ENCODE measurements at regions not wholly inside any gene's neighbourhood (a gene's known extent, or its start where the extent isn't known, plus 50 kb on each side); places are given as distances from the start of the nearest gene placed in this dataset.
"Not testable (repeated sequence)": the region's sequence is repeated elsewhere in the genome, so short reads cannot be mapped to it uniquely, and the experiment has no call there.

GRCh38 chr14:52182853-52183252 lies 84.6 kb upstream of the PTGDR start:
- Histone ChIP-seq H3K27ac (no peak overlapping the region), H3K36me3 (no peaks in the 10 kb centered on the region), H3K4me1 (no peaks in the 10 kb centered on the region), H3K4me3 (no peak overlapping the region), H3K27me3 (no peaks in the 10 kb centered on the region), H3K9me3 (peaks cover 0 to 6% (median 0%) of the 10 kb centered on the region in 4 donors)
- ATAC-seq (ENCODE audit: low FRiP score in 2 of 2) (no peak), DNase-seq (no peak)
- WGBS, 2 donors = 60 to 72% methylated on average over 2 of the region's 2 CpGs
- no peak for TF ChIP-seq EP300 (IDR thresholded peaks at IDR 0.05)
- TF ChIP-seq, protein P1, sequence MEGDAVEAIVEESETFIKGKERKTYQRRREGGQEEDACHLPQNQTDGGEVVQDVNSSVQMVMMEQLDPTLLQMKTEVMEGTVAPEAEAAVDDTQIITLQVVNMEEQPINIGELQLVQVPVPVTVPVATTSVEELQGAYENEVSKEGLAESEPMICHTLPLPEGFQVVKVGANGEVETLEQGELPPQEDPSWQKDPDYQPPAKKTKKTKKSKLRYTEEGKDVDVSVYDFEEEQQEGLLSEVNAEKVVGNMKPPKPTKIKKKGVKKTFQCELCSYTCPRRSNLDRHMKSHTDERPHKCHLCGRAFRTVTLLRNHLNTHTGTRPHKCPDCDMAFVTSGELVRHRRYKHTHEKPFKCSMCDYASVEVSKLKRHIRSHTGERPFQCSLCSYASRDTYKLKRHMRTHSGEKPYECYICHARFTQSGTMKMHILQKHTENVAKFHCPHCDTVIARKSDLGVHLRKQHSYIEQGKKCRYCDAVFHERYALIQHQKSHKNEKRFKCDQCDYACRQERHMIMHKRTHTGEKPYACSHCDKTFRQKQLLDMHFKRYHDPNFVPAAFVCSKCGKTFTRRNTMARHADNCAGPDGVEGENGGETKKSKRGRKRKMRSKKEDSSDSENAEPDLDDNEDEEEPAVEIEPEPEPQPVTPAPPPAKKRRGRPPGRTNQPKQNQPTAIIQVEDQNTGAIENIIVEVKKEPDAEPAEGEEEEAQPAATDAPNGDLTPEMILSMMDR (IDR thresholded peaks at IDR 0.05) = no peak
- TF ChIP-seq POLR2AphosphoS5 (IDR thresholded peaks at IDR 0.05) = no peak
- TF ChIP-seq POLR2A (IDR thresholded peaks at IDR 0.05) = no peak

DNA sequence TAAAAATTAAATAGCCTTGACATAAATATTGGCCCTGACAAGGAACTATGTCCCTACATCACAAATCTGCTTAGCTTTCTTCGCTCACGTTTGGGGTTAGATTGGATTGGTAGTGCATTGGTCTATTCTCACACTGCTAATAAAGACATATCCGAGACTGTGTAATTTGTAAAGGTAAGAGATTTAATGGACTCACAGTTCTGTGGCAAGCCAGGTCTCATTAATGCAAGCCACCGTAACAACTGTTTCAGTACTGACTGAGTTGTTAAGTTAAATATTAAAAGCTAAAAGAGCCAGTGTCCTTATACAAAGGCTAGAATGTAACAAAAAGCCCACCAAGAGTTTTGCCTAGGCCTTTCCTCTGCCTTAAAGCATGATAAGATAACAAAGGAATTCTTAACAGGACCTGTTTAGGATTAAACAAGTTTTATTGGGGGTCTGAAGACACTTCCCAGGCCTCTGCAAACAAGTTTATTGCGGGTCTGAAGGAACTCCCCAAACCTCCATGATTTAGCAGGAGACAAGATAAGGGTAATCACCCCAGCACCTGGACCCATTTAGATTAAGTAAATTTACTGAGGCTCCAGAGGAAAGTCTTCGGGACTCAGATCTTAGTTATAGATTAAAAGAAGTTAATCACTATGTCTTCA lies 88.2 kb upstream of the PTGDR start:
- no peak overlapping the region for H3K4me3 ChIP-seq
- no peaks in the 10 kb centered on the region for H3K4me1 ChIP-seq
- ATAC-seq (ENCODE audit: low FRiP score in 2 of 2) (no peak), DNase-seq (no peak)
- TF ChIP-seq, protein P1 (IDR thresholded peaks at IDR 0.05) = no peak
- TF ChIP-seq EP300 (IDR thresholded peaks at IDR 0.05) (no peak), POLR2AphosphoS5 (IDR thresholded peaks at IDR 0.05) (no peak), POLR2A (IDR thresholded peaks at IDR 0.05) (no peak)
- WGBS, 2 donors = 80 to 85% methylated on average over 6 of the region's 6 CpGs
- peaks cover 0 to 6% (median 0%) of the 10 kb centered on the region in 4 donors for H3K9me3 ChIP-seq
- no peaks in the 10 kb centered on the region for H3K27me3 ChIP-seq
- H3K27ac ChIP-seq = no peak overlapping the region
- no peaks in the 10 kb centered on the region for H3K36me3 ChIP-seq

DNA sequence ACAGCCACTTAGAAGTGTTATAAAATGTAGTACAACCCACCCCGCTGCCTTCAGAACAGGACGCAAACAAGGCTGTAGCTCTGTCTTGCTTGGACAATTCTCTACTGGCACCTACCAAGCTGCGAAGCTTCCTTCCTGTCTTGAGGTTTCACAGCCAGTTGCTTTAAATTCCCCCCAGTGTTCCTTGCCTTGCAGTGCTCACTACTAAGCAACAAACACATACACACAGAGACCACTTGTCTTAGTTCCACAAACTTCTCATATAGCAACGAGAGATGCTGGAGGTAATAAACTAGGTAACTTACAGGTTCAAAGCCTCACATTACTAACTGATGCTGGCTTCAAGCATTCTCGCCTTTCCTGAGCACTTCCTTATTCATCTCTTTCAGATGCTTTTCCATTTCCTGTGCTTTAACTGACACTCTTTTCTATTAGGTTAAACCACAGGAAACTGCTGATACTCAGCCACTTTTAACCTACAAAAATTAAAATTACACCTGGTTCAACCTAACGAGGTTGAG lies 91.5 kb upstream of the PTGDR start:
- Histone ChIP-seq H3K36me3 (no peaks in the 10 kb centered on the region), H3K9me3 (peaks cover 4 to 21% (median 13%) of the 10 kb centered on the region in 4 donors), H3K27ac (no peak overlapping the region), H3K4me3 (no peak overlapping the region), H3K27me3 (no peaks in the 10 kb centered on the region), H3K4me1 (no peaks in the 10 kb centered on the region)
- peak in 1 of 2 donors; percentile 40 for ATAC-seq (ENCODE audit: low FRiP score in 2 of 2)
- WGBS, 2 donors = 38 to 43% methylated on average over 6 of the region's 6 CpGs
- TF ChIP-seq, protein P1 (IDR thresholded peaks at IDR 0.05) = no peak
- no peak for TF ChIP-seq POLR2AphosphoS5 (IDR thresholded peaks at IDR 0.05)
- peak in 1 of 2 donors; percentile 31 for DNase-seq

DNA sequence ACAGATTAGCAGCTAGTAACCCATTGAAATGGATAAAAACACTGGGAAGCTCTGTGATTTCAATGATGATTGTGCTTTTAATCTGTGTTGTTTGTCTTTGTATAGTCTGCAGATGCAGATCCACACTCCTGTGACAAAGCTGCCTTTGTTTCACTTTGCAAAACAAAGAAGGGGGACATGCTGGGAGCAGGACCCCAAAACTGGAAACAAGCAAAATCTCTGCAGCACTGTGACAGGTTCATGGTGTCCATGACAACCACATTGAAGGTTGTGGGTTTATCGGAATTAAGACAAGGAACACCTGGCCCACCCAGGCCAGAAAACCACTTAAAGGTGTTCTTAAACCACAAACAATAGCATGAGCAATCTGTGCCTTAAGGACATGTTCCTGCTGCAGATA lies 95.6 kb upstream of the PTGDR start:
- H3K4me3 ChIP-seq; H3K36me3 ChIP-seq; H3K27ac ChIP-seq; H3K27me3 ChIP-seq; ATAC-seq (ENCODE audit: low FRiP score in 2 of 2); H3K4me1 ChIP-seq; DNase-seq: not testable (repeated sequence)
- WGBS, 2 donors = 83 to 94% methylated on average over 1 of the region's 1 CpG
- H3K9me3 ChIP-seq = peaks cover 4 to 25% (median 12%) of the 10 kb centered on the region in 4 donors

- Histone ChIP-seq H3K27me3 (no peaks in the 10 kb centered on the region), H3K27ac (no peak overlapping the region), H3K4me3 (no peak overlapping the region), H3K4me1 (no peaks in the 10 kb centered on the region), H3K36me3 (no peaks in the 10 kb centered on the region), H3K9me3 (peaks cover 0 to 11% (median 6%) of the 10 kb centered on the region in 4 donors)
- peak in 1 of 2 donors; percentile 23 for ATAC-seq (ENCODE audit: low FRiP score in 2 of 2)
- TF ChIP-seq POLR2A (IDR thresholded peaks at IDR 0.05) (no peak), POLR2AphosphoS5 (IDR thresholded peaks at IDR 0.05) (no peak), EP300 (IDR thresholded peaks at IDR 0.05) (no peak)
- TF ChIP-seq, protein P1 (IDR thresholded peaks at IDR 0.05) = no peak
- DNase-seq = no peak
- WGBS, 2 donors = 81 to 96% methylated on average over 3 to 11 of the region's 11 CpGs
Measured at GRCh38 chr14:52166822-52167221, 98.0 kb upstream of the NID2 start.

Data from upper lobe of left lung (tissue), 6 donors.